GM23248 (cell line): ENCODE measurements at regions not wholly inside any gene's neighbourhood (a gene's known extent, or its start where the extent isn't known, plus 50 kb on each side); places are given as distances from the start of the nearest gene placed in this dataset.

Experiments used
- DNase-seq: peaks from one replicate; pipeline ENCODE4 v3.0.0-alpha.2; 2015
- H2AFZ ChIP-seq: fragments of 200-600 bp; sonication (generic); 2 replicates; pipeline ENCODE4 v1.6.1; 2016; ENCODE audit warnings: antibody characterized with exemption
- H3F3A ChIP-seq: fragments of 200-600 bp; sonication (generic); 2 replicates; pipeline ENCODE4 v1.6.1; 2016; ENCODE audit warnings: mild to moderate bottlenecking, antibody characterized with exemption, mixed run types; ENCODE audit not compliant: insufficient read depth
- H3K27ac ChIP-seq: fragments of 200-600 bp; sonication (generic); 2 replicates; pipeline ENCODE4 v1.5.1; 2016; ENCODE audit warnings: mild to moderate bottlenecking
- H3K27me3 ChIP-seq: fragments of 200-600 bp; sonication (generic); replicated peaks from 2 replicates; pipeline ENCODE4 v1.6.1; 2016; ENCODE audit warnings: mild to moderate bottlenecking; ENCODE audit not compliant: insufficient read depth
- H3K36me3 ChIP-seq: fragments of 200-600 bp; sonication (generic); 2 replicates; pipeline ENCODE4 v1.6.1; 2016; ENCODE audit warnings: low read depth, mild to moderate bottlenecking
- H3K4me1 ChIP-seq: fragments of 200-600 bp; sonication (generic); 2 replicates; pipeline ENCODE4 v1.6.1; 2016; ENCODE audit warnings: mild to moderate bottlenecking; ENCODE audit not compliant: insufficient read depth
- H3K4me2 ChIP-seq: fragments of 200-600 bp; sonication (generic); one replicate; pipeline ENCODE4 v1.6.1; 2016; ENCODE audit warnings: mild to moderate bottlenecking; ENCODE audit not compliant: unreplicated experiment
- H3K4me3 ChIP-seq: fragments of 200-600 bp; sonication (generic); 2 replicates; pipeline ENCODE4 v1.5.1; 2016; ENCODE audit warnings: mild to moderate bottlenecking
- H3K79me2 ChIP-seq: fragments of 200-600 bp; sonication (generic); 2 replicates; pipeline ENCODE4 v1.6.1; 2016; ENCODE audit warnings: mild to moderate bottlenecking; ENCODE audit not compliant: insufficient read depth
- H3K9ac ChIP-seq: fragments of 200-600 bp; sonication (generic); 2 replicates; pipeline ENCODE4 v1.6.1; 2016; ENCODE audit warnings: mild to moderate bottlenecking
- H3K9me2 ChIP-seq: fragments of 200-600 bp; sonication (generic); 2 replicates; pipeline ENCODE4 v1.6.1; 2016; ENCODE audit warnings: mixed run types, mild to moderate bottlenecking, moderate library complexity; ENCODE audit not compliant: insufficient read depth
- H3K9me3 ChIP-seq: fragments of 200-600 bp; sonication (generic); one replicate; pipeline ENCODE4 v1.6.1; 2017; ENCODE audit warnings: low read depth
- H4K20me1 ChIP-seq: fragments of 200-600 bp; sonication (generic); 2 replicates; pipeline ENCODE4 v1.6.0; 2016; ENCODE audit not compliant: insufficient read depth
- EZH2 ChIP-seq: fragments of 200-600 bp; sonication (generic); IDR thresholded peaks from 2 replicates; pipeline ENCODE4 v1.6.1; 2018; ENCODE audit warnings: antibody characterized with exemption, mild to moderate bottlenecking; ENCODE audit not compliant: insufficient read depth, poor library complexity, severe bottlenecking
- EZH2phosphoT487 ChIP-seq: fragments of 200-600 bp; sonication (generic); IDR thresholded peaks from 2 replicates; pipeline ENCODE4 v1.6.1; 2018; ENCODE audit warnings: antibody characterized with exemption, moderate library complexity, mild to moderate bottlenecking, low read depth; ENCODE audit not compliant: insufficient read depth
- WGBS, 2 experiments: methylation state at CpG; one replicate each; pipeline ENCODE4 v1.1.6; 2015 to 2017; ENCODE audit warnings: low lambda C conversion rate in 2 of 2, low coverage in 1 of 2; ENCODE audit errors: missing lambda C conversion rate in 2 of 2; 5-methylcytosine and 5-hydroxymethylcytosine counted together
- in situ Hi-C: fragments of 300-500 bp; cut with MboI; formaldehyde crosslinking; loops from 2 replicates; pipeline ENCODE4 v1.15.0; 2020

- WGBS, 2 experiments, result 22 to 30% methylated on average over 5 of the region's 5 CpGs
- Histone ChIP-seq H3K27me3 (peaks cover 7% of the 10 kb centered on the region; the same call in 1 of the 2 replicates), H3K79me2 (no peaks in the 10 kb centered on the region), H3K9ac (no peak overlapping the region), H4K20me1 (no peaks in the 10 kb centered on the region), H3K4me3 (no peak overlapping the region), H3K4me1 (no peaks in the 10 kb centered on the region), H2AFZ (no peak overlapping the region), H3F3A (no peaks in the 10 kb centered on the region), H3K9me3 (no peaks in the 10 kb centered on the region), H3K4me2 (no peak overlapping the region), H3K27ac (no peak overlapping the region), H3K36me3 (no peaks in the 10 kb centered on the region), H3K9me2 (no peaks in the 10 kb centered on the region)
- in situ Hi-C loops, result no loop called here
- TF ChIP-seq EZH2phosphoT487 (no peak), EZH2 (no peak)
- DNase-seq, result no peak
Observed at GRCh38 chr2:134023854-134024253, 230.0 kb upstream of the MGAT5 start.

GRCh38 chr2:134027980-134028379 is 225.9 kb upstream of the MGAT5 start:
- no peak overlapping the region for H3K9ac ChIP-seq
- H3K4me2 ChIP-seq, result no peak overlapping the region
- no peaks in the 10 kb centered on the region for H3K36me3 ChIP-seq
- H3F3A ChIP-seq, result no peaks in the 10 kb centered on the region
- H3K4me3 ChIP-seq, result no peak overlapping the region
- no peak overlapping the region for H2AFZ ChIP-seq
- peaks cover 7% of the 10 kb centered on the region; the same call in 1 of the 2 replicates for H3K27me3 ChIP-seq
- no peaks in the 10 kb centered on the region for H3K79me2 ChIP-seq
- no peak for TF ChIP-seq EZH2
- no peak for TF ChIP-seq EZH2phosphoT487
- H3K9me3 ChIP-seq, result no peaks in the 10 kb centered on the region
- no peaks in the 10 kb centered on the region for H3K4me1 ChIP-seq
- in situ Hi-C loops, result no loop called here
- DNase-seq, result no peak
- no peaks in the 10 kb centered on the region for H4K20me1 ChIP-seq
- 6 to 7% methylated on average over 21 of the region's 21 CpGs for WGBS, 2 experiments
- H3K9me2 ChIP-seq, result no peaks in the 10 kb centered on the region
- no peak overlapping the region for H3K27ac ChIP-seq

- in situ Hi-C loops, result no loop called here
- WGBS, 2 experiments, result 52 to 53% methylated on average over 6 of the region's 6 CpGs
- H3K9ac ChIP-seq, result no peak overlapping the region
- H3K9me2 ChIP-seq, result no peaks in the 10 kb centered on the region
- no peaks in the 10 kb centered on the region for H3K4me1 ChIP-seq
- H3K79me2 ChIP-seq, result no peaks in the 10 kb centered on the region
- no peak overlapping the region for H3K27ac ChIP-seq
- H4K20me1 ChIP-seq, result no peaks in the 10 kb centered on the region
- peaks cover 7% of the 10 kb centered on the region; the same call in 1 of the 2 replicates for H3K27me3 ChIP-seq
- TF ChIP-seq EZH2 (no peak), EZH2phosphoT487 (no peak)
- H3F3A ChIP-seq, result no peaks in the 10 kb centered on the region
- no peak overlapping the region for H3K4me2 ChIP-seq
- H3K36me3 ChIP-seq, result no peaks in the 10 kb centered on the region
- DNase-seq, result no peak
- no peak overlapping the region for H2AFZ ChIP-seq
- no peaks in the 10 kb centered on the region for H3K9me3 ChIP-seq
- no peak overlapping the region for H3K4me3 ChIP-seq
Observed at GRCh38 chr2:134029418-134029817, 224.5 kb upstream of the MGAT5 start.

GRCh38 chr2:134031539-134031938 is 222.3 kb upstream of the MGAT5 start:
- no peak for TF ChIP-seq EZH2phosphoT487

GRCh38 chr2:134035605-134036370 is 218.1 kb upstream of the MGAT5 start:
- Histone ChIP-seq H3K4me3 (no peak overlapping the region), H3F3A (no peaks in the 10 kb centered on the region), H3K9me3 (no peaks in the 10 kb centered on the region), H3K27ac (no peak overlapping the region), H3K27me3 (0 out of 2 replicates have a peak, but pooled peaks cover 5% of the 10 kb centered on the region), H3K4me2 (no peak overlapping the region), H3K79me2 (no peaks in the 10 kb centered on the region), H2AFZ (no peak overlapping the region), H3K36me3 (no peaks in the 10 kb centered on the region), H3K9ac (no peak overlapping the region), H4K20me1 (no peaks in the 10 kb centered on the region), H3K4me1 (no peaks in the 10 kb centered on the region), H3K9me2 (no peaks in the 10 kb centered on the region)
- no peak for DNase-seq
- in situ Hi-C loops, result no loop called here
- WGBS, 2 experiments, result 17 to 18% methylated on average over 5 of the region's 5 CpGs
- TF ChIP-seq EZH2phosphoT487 (no peak), EZH2 (no peak)

More at GRCh38 chr2:134031539-134031938, 222.3 kb upstream of the MGAT5 start:
- Histone ChIP-seq H3K9ac (no peak overlapping the region), H3K4me1 (no peaks in the 10 kb centered on the region), H3K4me2 (no peak overlapping the region), H3K27me3 (no peaks in the 10 kb centered on the region; the same call in 1 of the 2 replicates), H3K79me2 (no peaks in the 10 kb centered on the region), H3K9me2 (no peaks in the 10 kb centered on the region), H2AFZ (no peak overlapping the region), H4K20me1 (no peaks in the 10 kb centered on the region), H3K27ac (no peak overlapping the region), H3K4me3 (no peak overlapping the region), H3F3A (no peaks in the 10 kb centered on the region), H3K9me3 (no peaks in the 10 kb centered on the region), H3K36me3 (no peaks in the 10 kb centered on the region)
- no peak for DNase-seq
- WGBS, 2 experiments, result 35 to 37% methylated on average over 6 of the region's 6 CpGs
- in situ Hi-C loops, result no loop called here
